ENCODE measurements at regions not wholly inside any gene's neighbourhood (a gene's known extent, or its start where the extent isn't known, plus 50 kb on each side); places are given as distances from the start of the nearest gene placed in this dataset.
"Not testable (repeated sequence)": the region's sequence is repeated elsewhere in the genome, so short reads cannot be mapped to it uniquely, and the experiment has no call there.

DNA sequence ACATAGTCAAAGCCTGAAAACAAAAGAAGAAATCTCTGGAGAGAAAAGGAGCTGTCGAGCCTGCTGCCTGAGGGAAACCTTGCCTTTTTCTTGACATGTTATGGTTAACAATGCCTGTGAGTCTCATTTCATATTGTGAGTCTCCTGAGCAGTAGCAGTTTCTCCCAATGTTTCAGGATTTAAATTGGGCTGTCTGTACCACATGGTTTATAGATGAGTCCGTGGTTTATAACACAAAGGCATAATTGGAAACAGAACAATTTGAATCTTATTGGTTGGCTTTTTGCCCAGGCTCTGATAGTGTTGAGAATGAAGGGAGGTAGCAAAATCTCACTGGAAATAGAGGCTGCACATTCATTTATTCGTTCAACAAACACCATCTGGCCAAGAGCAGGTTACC, 540.9 kb downstream of the RAB38 start:
- no peak overlapping the region for H3K4me3 ChIP-seq (ENCODE audit: low read depth, low read length)
- TF ChIP-seq, protein P1, sequence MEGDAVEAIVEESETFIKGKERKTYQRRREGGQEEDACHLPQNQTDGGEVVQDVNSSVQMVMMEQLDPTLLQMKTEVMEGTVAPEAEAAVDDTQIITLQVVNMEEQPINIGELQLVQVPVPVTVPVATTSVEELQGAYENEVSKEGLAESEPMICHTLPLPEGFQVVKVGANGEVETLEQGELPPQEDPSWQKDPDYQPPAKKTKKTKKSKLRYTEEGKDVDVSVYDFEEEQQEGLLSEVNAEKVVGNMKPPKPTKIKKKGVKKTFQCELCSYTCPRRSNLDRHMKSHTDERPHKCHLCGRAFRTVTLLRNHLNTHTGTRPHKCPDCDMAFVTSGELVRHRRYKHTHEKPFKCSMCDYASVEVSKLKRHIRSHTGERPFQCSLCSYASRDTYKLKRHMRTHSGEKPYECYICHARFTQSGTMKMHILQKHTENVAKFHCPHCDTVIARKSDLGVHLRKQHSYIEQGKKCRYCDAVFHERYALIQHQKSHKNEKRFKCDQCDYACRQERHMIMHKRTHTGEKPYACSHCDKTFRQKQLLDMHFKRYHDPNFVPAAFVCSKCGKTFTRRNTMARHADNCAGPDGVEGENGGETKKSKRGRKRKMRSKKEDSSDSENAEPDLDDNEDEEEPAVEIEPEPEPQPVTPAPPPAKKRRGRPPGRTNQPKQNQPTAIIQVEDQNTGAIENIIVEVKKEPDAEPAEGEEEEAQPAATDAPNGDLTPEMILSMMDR (IDR thresholded peaks at IDR 0.05; ENCODE audit: low read depth, low read length) = no peak

DNA sequence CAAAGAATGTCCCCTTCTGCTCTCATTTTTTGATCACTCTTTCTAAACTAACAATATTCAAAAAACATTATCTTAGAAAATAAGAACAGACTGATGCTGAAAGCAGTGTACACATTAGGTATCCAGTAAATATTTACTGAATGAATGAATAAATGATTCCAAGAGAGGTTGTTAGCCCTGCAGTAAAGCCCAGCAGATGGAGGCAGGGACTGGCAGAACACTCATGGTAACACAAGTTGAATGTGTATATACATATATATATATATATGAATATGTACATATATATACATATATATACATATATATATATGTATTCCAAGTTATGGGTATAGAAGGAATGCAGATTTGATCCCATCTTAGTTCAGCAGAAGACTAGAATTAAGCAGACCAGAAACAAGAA, 546.3 kb downstream of the RAB38 start:
- TF ChIP-seq, protein P1 (IDR thresholded peaks at IDR 0.05; ENCODE audit: low read depth, low read length) = no peak
- H3K4me3 ChIP-seq (ENCODE audit: low read depth, low read length) = no peak overlapping the region

DNA sequence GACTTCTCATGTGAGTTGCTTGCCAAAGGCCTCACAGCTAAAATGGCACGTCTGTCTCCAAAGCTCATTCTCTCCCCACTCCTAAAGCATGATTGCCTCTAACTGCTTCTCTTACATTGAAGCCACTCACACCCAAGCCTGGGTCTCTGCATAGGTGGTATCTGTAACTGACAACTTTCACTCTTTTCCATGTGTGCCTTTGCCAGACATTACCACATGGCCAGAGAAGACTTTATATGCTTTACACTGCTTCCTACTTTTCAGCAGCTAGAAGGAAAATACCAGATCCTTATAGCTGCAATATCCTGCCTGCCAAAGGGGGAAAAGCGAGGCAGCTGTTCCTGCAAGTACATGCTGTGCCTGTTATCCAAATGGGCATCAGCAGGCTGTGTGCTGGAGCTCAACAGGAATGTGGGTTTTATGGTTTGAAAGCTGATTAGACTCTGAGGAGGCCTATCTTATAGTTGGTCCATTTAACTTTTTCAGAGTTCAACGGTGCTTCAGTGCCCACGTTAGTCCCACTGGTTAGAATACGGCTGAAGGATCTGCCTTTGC, 547.1 kb downstream of the RAB38 start:
- TF ChIP-seq, protein P1 (IDR thresholded peaks at IDR 0.05; ENCODE audit: low read depth, low read length) = no peak
- no peak overlapping the region for H3K4me3 ChIP-seq (ENCODE audit: low read depth, low read length)

DNA sequence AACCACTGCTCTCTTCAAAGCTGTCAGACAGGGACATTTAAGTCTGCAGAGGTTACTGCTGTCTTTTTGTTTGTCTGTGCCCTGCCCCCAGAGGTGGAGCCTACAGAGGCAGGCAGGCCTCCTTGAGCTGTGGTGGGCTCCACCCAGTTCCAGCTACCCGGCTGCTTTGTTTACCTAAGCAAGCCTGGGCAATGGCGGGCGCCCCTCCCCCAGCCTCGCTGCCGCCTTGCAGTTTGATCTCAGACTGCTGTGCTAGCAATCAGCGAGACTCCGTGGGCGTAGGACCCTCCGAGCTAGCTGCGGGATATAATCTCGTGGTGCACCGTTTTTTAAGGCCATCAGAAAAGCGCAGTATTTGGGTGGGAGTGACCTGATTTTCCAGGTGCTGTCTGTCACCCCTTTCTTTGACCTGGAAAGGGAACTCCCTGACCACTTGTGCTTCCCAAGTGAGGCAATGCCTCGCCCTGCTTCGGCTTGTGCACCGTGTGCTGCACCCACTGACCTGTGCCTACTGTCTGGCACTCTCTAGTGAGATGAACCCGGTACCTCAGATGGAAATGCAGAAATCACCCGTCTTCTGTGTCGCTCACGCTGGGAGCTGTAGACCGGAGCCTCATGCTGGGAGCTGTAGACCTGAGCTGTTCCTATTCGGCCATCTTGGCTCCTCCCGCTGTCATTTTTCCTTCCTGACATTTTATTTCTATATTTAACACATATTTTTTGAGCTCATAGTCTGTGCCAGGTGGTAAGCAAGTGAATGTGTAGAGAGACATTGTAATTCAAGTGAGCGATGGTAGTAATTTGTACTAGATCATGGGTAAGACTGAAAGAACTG, 551.5 kb downstream of the RAB38 start:
- not testable (repeated sequence) for H3K4me3 ChIP-seq (ENCODE audit: low read depth, low read length)

DNA sequence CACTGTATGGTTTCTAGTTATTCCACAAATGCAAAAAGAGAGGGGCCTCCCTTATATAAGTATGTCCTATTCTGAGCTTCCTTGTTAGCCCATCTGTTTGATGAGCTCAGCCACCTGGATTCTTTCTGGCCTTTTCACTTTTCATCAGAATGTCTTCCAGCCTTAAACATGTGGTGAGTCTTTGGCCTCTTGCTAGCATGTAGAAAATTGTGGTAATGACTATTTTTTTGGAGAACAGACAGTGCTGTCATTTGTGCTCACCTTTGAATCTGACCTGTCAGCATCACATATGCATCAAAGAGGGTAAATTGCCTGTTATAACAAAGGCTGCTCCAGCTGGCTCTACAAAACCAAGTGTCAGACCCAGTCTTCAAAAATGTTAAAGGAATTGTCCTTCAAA, 558.7 kb downstream of the RAB38 start:
- H3K4me3 ChIP-seq (ENCODE audit: low read depth, low read length) = no peak overlapping the region

DNA sequence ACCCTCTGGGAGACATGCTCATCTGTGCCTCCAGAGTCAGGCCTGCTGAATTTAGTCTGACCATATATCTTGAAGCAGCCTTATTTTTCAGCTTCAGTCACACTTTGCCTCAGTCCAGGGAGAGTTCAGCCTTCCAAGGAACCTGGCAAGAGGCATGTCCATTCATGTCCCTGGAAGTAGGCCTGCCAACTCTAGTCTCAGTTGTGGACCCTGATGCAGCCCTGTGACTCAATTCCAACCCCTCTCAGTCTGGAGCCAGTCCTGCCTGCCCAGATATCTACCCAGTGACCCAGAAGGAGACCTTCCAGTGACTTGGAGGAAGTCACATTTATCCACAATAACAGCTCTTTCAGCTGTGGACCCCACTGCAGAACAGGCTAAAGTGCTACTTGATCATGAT, 566.6 kb downstream of the TMEM135 start:
- no peak overlapping the region for H3K4me3 ChIP-seq (ENCODE audit: low read depth, low read length)

More for the DNA sequence above, 558.7 kb downstream of the RAB38 start:
- TF ChIP-seq, protein P1 (IDR thresholded peaks at IDR 0.05; ENCODE audit: low read depth, low read length) = no peak

DNA sequence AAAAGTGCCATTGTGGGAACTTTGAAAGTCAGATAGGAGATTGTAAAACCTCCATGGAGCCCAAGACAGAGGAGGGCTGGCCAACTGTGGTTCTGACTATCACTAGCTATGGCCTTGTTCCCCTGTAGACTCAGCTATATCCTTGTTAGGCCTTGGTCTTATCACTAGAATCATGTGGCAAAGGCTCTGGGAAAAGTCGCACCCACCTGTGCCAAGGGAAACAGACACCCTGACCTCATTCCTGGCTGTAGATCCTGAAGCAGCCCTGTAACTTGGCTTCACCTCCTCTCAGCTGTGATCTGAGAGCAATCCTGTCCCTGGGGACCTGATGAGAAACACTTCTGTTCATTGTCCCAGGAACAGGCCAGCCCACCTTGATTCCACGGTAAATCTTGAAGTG, 566.2 kb downstream of the TMEM135 start:
- TF ChIP-seq, protein P1 (IDR thresholded peaks at IDR 0.05; ENCODE audit: low read depth, low read length) = no peak
- no peak overlapping the region for H3K4me3 ChIP-seq (ENCODE audit: low read depth, low read length)

More for the DNA sequence above, 566.6 kb downstream of the TMEM135 start:
- TF ChIP-seq, protein P1 (IDR thresholded peaks at IDR 0.05; ENCODE audit: low read depth, low read length) = no peak
